ENCODE measurements at regions not wholly inside any gene's neighbourhood (a gene's known extent, or its start where the extent isn't known, plus 50 kb on each side); places are given as distances from the start of the nearest gene placed in this dataset.

DNA sequence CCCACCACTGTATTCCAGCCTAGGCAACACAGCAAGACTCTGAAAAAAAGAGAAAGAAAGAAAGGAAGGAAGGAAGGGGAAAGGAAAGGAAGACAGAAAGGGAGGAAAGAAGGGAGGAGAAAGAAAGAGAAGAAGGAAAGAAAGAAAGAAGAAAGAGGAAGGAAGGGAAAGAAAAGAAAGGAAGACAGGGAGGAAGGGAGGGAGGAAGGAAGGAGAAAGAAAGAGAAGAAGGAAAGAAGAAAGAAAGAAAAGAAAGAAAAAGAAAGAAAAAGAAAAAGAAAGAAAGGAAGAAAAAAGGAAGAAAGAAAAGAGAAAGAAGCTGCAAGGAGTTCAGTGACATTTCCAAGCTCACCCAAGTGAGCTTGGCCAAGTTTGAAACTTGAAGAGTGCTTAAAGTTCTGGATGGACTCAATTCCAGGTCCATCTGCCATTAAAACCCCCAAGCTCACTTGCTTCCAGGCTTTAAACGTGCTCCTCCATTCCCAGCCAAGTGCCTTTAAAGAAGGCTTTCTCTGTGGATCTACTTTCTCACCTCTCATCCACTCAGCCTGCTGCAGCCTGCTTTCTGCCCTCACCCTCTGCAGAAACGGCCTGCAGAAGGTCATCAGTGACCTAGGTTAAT lies 101.5 kb downstream of the VCPKMT start:
- peaks cover 6% of the 10 kb centered on the region for H3K27me3 Mint-ChIP-seq (ENCODE audit: insufficient read depth, low read depth, poor library complexity)
- no peaks in the 10 kb centered on the region for H3F3A ChIP-seq (replicated peaks; ENCODE audit: low read depth)

More for the DNA sequence above, 101.5 kb downstream of the VCPKMT start:
- TF ChIP-seq CTCF (conservative IDR thresholded peaks at IDR 0.05; ENCODE audit: low read depth in 2 of 2) (no peak), ETS1 (IDR thresholded peaks at IDR 0.05) (no peak), STAT1 (IDR thresholded peaks at IDR 0.05; ENCODE audit: unreplicated experiment) (no peak), EZH2phosphoT487 (IDR thresholded peaks at IDR 0.05; ENCODE audit: unreplicated experiment) (no peak), EZH2 (IDR thresholded peaks at IDR 0.05; ENCODE audit: low read depth, unreplicated experiment) (no peak), CREB1 (CRISPR knock-in tag; IDR thresholded peaks at IDR 0.05; ENCODE audit: low read depth) (no peak), JUNB (IDR thresholded peaks at IDR 0.05; ENCODE audit: unreplicated experiment) (no peak), ZNF331 (CRISPR knock-in tag; IDR thresholded peaks at IDR 0.05; ENCODE audit: low read depth) (no peak), NANOG (IDR thresholded peaks at IDR 0.05; ENCODE audit: borderline replicate concordance) (no peak)
- TF ChIP-seq, protein P1, sequence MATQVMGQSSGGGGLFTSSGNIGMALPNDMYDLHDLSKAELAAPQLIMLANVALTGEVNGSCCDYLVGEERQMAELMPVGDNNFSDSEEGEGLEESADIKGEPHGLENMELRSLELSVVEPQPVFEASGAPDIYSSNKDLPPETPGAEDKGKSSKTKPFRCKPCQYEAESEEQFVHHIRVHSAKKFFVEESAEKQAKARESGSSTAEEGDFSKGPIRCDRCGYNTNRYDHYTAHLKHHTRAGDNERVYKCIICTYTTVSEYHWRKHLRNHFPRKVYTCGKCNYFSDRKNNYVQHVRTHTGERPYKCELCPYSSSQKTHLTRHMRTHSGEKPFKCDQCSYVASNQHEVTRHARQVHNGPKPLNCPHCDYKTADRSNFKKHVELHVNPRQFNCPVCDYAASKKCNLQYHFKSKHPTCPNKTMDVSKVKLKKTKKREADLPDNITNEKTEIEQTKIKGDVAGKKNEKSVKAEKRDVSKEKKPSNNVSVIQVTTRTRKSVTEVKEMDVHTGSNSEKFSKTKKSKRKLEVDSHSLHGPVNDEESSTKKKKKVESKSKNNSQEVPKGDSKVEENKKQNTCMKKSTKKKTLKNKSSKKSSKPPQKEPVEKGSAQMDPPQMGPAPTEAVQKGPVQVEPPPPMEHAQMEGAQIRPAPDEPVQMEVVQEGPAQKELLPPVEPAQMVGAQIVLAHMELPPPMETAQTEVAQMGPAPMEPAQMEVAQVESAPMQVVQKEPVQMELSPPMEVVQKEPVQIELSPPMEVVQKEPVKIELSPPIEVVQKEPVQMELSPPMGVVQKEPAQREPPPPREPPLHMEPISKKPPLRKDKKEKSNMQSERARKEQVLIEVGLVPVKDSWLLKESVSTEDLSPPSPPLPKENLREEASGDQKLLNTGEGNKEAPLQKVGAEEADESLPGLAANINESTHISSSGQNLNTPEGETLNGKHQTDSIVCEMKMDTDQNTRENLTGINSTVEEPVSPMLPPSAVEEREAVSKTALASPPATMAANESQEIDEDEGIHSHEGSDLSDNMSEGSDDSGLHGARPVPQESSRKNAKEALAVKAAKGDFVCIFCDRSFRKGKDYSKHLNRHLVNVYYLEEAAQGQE (IDR thresholded peaks at IDR 0.05; ENCODE audit: unreplicated experiment), result no peak
- TF ChIP-seq, protein P2, sequence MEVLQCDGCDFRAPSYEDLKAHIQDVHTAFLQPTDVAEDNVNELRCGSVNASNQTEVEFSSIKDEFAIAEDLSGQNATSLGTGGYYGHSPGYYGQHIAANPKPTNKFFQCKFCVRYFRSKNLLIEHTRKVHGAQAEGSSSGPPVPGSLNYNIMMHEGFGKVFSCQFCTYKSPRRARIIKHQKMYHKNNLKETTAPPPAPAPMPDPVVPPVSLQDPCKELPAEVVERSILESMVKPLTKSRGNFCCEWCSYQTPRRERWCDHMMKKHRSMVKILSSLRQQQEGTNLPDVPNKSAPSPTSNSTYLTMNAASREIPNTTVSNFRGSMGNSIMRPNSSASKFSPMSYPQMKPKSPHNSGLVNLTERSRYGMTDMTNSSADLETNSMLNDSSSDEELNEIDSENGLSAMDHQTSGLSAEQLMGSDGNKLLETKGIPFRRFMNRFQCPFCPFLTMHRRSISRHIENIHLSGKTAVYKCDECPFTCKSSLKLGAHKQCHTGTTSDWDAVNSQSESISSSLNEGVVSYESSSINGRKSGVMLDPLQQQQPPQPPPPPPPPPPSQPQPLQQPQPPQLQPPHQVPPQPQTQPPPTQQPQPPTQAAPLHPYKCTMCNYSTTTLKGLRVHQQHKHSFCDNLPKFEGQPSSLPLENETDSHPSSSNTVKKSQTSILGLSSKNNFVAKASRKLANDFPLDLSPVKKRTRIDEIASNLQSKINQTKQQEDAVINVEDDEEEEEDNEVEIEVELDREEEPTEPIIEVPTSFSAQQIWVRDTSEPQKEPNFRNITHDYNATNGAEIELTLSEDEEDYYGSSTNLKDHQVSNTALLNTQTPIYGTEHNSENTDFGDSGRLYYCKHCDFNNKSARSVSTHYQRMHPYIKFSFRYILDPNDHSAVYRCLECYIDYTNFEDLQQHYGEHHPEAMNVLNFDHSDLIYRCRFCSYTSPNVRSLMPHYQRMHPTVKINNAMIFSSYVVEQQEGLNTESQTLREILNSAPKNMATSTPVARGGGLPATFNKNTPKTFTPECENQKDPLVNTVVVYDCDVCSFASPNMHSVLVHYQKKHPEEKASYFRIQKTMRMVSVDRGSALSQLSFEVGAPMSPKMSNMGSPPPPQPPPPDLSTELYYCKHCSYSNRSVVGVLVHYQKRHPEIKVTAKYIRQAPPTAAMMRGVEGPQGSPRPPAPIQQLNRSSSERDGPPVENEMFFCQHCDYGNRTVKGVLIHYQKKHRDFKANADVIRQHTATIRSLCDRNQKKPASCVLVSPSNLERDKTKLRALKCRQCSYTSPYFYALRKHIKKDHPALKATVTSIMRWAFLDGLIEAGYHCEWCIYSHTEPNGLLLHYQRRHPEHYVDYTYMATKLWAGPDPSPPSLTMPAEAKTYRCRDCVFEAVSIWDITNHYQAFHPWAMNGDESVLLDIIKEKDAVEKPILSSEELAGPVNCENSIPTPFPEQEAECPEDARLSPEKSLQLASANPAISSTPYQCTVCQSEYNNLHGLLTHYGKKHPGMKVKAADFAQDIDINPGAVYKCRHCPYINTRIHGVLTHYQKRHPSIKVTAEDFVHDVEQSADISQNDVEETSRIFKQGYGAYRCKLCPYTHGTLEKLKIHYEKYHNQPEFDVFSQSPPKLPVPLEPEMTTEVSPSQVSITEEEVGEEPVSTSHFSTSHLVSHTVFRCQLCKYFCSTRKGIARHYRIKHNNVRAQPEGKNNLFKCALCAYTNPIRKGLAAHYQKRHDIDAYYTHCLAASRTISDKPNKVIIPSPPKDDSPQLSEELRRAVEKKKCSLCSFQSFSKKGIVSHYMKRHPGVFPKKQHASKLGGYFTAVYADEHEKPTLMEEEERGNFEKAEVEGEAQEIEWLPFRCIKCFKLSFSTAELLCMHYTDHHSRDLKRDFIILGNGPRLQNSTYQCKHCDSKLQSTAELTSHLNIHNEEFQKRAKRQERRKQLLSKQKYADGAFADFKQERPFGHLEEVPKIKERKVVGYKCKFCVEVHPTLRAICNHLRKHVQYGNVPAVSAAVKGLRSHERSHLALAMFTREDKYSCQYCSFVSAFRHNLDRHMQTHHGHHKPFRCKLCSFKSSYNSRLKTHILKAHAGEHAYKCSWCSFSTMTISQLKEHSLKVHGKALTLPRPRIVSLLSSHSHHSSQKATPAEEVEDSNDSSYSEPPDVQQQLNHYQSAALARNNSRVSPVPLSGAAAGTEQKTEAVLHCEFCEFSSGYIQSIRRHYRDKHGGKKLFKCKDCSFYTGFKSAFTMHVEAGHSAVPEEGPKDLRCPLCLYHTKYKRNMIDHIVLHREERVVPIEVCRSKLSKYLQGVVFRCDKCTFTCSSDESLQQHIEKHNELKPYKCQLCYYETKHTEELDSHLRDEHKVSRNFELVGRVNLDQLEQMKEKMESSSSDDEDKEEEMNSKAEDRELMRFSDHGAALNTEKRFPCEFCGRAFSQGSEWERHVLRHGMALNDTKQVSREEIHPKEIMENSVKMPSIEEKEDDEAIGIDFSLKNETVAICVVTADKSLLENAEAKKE (CRISPR knock-in tag; IDR thresholded peaks at IDR 0.05), result no peak
- Histone ChIP-seq H3K4me2 (no peak overlapping the region), H3K4me1 (ENCODE audit: insufficient read depth) (no peaks in the 10 kb centered on the region; the same call in 1 of the 2 replicates), H2AFZ (no peak overlapping the region), H4K20me1 (replicated peaks; ENCODE audit: insufficient read depth) (no peaks in the 10 kb centered on the region), H3K27me3 (ENCODE audit: insufficient read depth) (no peaks in the 10 kb centered on the region), H3K79me2 (replicated peaks; ENCODE audit: insufficient read depth) (no peaks in the 10 kb centered on the region), H3K4me3 (no peak overlapping the region), H3K27ac (ENCODE audit: low read depth) (no peak overlapping the region), H3K36me3 (ENCODE audit: insufficient read depth) (no peaks in the 10 kb centered on the region), H3K9me2 (ENCODE audit: insufficient read depth) (no peaks in the 10 kb centered on the region)
- Mint-ChIP-seq H3K4me3 (no peak overlapping the region), H3K4me1 (peaks cover 12% of the 10 kb centered on the region; the same call in 2 of the 3 replicates), H3K36me3 (ENCODE audit: low read depth) (no peaks in the 10 kb centered on the region), H3K9me3 (no peaks in the 10 kb centered on the region; the same call in 1 of the 3 replicates), H3K27ac (no peak overlapping the region)
- DNase-seq (ENCODE audit: low spot score) (no peak), ATAC-seq (no peak)

Measured in GM23338 (cell line).